KOPT-K1 (cell line): ENCODE measurements at regions not wholly inside any gene's neighbourhood (a gene's known extent, or its start where the extent isn't known, plus 50 kb on each side); places are given as distances from the start of the nearest gene placed in this dataset.

Source experiments
- H3K27ac ChIP-seq: fragments of 200-600 bp; sonication (generic); 2 replicates; pipeline ENCODE4 v1.5.1; 2016; ENCODE audit warnings: antibody characterized with exemption, mild to moderate bottlenecking, low read depth, low read length; ENCODE audit not compliant: poor library complexity, severe bottlenecking
- H3K36me3 ChIP-seq: fragments of 200-600 bp; sonication (generic); 2 replicates; pipeline ENCODE4 v1.5.1; 2017; ENCODE audit warnings: antibody characterized with exemption, mild to moderate bottlenecking, low read length, moderate library complexity; ENCODE audit not compliant: insufficient read depth
- H3K9me3 ChIP-seq: fragments of 200-600 bp; sonication (generic); 2 replicates; pipeline ENCODE4 v1.5.1; 2017; ENCODE audit warnings: antibody characterized with exemption, low read length, mild to moderate bottlenecking; ENCODE audit not compliant: insufficient read depth, poor library complexity, severe bottlenecking

DNA sequence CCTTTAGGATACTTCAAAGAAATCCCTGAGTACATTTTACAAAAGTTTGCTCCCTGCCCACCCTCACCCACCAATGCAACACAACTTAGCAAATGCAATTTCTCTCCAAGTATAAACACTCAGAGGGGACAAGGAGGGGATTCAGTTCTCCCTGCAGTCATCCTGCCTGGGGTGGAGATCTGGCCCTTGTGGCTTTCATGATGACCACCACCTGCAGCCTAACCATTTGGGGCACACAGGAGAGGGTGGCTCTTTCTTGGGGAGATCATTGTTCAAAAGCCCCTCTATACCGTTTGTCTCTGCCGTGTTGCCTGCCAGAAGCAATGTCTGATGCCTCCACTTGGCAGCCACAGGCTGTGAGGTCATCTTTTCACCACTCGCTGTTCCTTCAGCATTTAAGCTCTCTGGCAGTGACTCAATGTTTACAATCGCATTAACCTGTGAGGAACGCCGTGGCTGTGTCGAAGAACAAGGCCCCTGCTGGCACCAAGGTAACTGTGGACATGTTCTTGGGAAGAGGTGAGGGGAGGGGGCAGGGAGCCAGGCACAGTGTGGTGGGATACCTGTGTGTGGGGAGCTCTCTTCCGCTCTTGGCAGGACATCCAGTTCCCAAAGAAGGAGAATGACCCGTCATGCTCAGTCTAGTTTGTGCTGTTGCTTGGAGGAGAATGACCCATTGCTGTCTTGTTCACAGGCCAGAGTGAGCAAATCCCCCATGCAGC, 103.9 kb upstream of the DUSP10 start:
- Histone ChIP-seq H3K9me3 (no peaks in the 10 kb centered on the region), H3K36me3 (no peaks in the 10 kb centered on the region), H3K27ac (no peak overlapping the region)

GRCh38 chr1:221841983-221842335, 100.1 kb upstream of the DUSP10 start:
- no peak overlapping the region for H3K27ac ChIP-seq
- no peaks in the 10 kb centered on the region for H3K36me3 ChIP-seq
- no peaks in the 10 kb centered on the region for H3K9me3 ChIP-seq

GRCh38 chr1:221841251-221841982, 99.5 kb upstream of the DUSP10 start:
- Histone ChIP-seq H3K27ac (no peak overlapping the region), H3K9me3 (no peaks in the 10 kb centered on the region)

GRCh38 chr1:221840511-221841243, 98.8 kb upstream of the DUSP10 start:
- Histone ChIP-seq H3K36me3 (no peaks in the 10 kb centered on the region), H3K9me3 (no peaks in the 10 kb centered on the region), H3K27ac (no peak overlapping the region)

More at GRCh38 chr1:221841251-221841982, 99.5 kb upstream of the DUSP10 start:
- no peaks in the 10 kb centered on the region for H3K36me3 ChIP-seq

DNA sequence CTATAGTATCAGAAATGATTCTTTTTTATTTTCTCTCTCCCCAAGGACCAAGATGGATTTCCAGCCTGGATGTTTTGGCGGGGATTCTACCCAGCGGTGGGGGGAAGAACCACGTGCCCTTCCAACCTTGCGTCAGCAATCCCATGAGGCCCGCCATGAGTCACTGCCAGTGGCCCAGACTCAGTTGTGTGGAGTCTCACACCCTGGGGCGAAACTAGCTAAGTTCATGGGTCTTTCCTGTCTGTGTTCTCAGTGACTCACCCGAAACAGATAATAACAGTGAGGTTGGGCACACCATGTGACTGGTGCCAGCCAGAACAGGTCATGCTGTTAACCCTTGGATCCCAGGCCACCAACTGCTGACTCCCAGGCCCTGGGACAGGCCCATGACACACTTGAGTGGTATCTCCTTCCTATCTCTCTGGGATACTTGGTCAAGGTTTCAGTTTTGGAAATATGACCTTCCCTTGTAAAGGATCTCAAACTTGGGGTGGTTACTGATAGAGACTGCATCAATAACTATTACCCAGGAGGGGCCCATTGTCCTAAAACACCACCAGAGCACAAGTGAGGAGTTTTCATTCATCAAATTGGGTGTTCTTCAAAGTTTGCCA, 98.0 kb upstream of the DUSP10 start:
- Histone ChIP-seq H3K36me3 (no peaks in the 10 kb centered on the region), H3K9me3 (no peaks in the 10 kb centered on the region), H3K27ac (no peak overlapping the region)

GRCh38 chr1:221839321-221839720, 97.4 kb upstream of the DUSP10 start:
- Histone ChIP-seq H3K27ac (no peak overlapping the region), H3K36me3 (no peaks in the 10 kb centered on the region), H3K9me3 (no peaks in the 10 kb centered on the region)

GRCh38 chr1:221837896-221838295, 96.0 kb upstream of the DUSP10 start:
- Histone ChIP-seq H3K9me3 (no peaks in the 10 kb centered on the region), H3K36me3 (no peaks in the 10 kb centered on the region), H3K27ac (no peak overlapping the region)

- H3K36me3 ChIP-seq = no peaks in the 10 kb centered on the region
- H3K9me3 ChIP-seq = no peaks in the 10 kb centered on the region
- no peak overlapping the region for H3K27ac ChIP-seq
Measured at GRCh38 chr1:221834698-221835513, 93.0 kb upstream of the DUSP10 start.

DNA sequence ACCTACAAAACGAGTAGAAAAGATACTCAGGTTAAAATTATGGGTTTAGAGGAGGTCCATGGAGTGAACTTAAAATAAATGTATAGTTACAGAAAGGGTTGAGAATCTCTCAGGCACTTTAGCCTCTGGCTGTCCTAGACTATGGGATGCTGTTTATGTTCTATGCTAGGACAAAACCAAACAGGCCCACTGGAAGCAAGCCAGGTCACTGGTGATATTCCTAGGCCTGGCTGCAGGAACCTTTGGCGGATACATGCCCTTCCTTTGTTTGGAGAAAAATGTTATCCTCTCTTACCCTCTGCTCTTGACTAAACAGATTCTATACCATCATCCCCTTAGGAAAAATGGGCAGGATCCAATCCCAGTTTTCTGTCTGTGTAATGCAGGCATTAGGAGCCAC, 90.7 kb upstream of the DUSP10 start:
- Histone ChIP-seq H3K9me3 (no peaks in the 10 kb centered on the region), H3K36me3 (no peaks in the 10 kb centered on the region), H3K27ac (no peak overlapping the region)

GRCh38 chr1:221832151-221832550, 90.3 kb upstream of the DUSP10 start:
- Histone ChIP-seq H3K9me3 (no peaks in the 10 kb centered on the region), H3K27ac (no peak overlapping the region), H3K36me3 (no peaks in the 10 kb centered on the region)

DNA sequence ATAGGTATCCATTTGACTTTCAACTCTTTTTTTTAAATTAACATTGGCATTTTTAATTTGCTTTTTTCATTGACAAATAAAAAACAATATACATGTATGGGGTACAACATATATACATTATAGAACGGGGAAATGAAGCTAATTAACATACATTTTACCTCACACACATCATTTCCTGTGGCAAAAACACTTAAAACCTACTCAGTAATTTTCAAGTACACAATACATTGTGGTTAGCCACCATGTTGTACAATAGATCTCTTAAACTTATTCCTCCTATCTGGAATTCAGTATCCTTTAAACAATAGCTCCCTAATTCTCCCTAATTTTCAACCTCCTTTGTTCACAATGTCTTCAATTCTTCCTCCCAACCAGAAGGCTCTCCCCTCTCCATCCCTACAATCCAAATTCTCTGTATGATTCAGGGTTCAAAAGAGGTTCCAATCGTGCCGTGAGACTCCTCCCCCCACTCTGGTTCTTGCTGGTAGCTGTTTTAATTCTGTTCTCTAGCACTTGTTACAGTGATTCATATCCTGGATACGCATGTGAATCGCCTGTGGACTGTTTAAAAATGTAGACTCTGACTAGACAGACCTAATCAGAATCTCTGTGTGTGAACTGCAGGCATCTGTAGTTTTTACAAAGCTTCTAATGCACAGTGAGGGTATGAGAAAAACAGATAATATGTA, 87.6 kb upstream of the DUSP10 start:
- no peaks in the 10 kb centered on the region for H3K9me3 ChIP-seq
- H3K36me3 ChIP-seq = no peaks in the 10 kb centered on the region
- no peak overlapping the region for H3K27ac ChIP-seq

DNA sequence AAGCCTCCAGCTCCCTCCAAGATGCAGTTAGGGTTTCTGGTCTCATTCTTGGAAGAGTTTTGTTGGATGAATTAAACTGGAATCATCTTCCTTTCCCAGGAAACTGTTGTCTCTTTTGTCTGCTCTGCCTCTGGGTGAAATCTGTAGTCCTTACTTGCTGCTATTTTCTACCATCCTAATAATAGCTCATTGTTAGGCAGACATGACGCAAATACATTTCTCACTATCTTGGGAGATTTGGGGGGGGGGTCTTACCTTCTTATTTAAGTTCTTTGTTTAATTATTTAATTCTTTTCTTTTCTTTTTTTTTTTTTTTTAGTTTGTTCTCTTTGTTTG, 85.4 kb upstream of the DUSP10 start:
- no peak overlapping the region for H3K27ac ChIP-seq
- no peaks in the 10 kb centered on the region for H3K36me3 ChIP-seq
- H3K9me3 ChIP-seq = no peaks in the 10 kb centered on the region

DNA sequence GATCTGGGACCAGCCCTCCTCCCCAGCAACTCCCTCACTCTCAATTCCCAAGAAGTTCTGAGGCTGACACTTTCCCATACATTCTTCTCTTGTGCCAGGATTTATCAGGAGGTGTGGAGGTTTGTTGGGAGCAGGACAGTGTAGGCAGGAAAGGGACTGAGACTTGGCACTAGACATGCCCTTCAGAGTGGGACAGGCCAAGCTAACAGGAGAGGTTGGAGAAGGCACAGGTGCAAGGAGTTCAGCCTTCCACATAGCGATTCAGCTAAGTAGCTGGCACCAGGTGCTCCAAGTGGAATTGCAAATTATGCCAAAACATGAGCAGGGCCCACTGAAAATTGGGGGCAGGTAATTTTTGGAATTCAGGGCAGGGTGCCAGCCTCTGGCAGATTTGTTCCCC, 83.0 kb upstream of the DUSP10 start:
- Histone ChIP-seq H3K9me3 (no peaks in the 10 kb centered on the region), H3K27ac (no peak overlapping the region), H3K36me3 (no peaks in the 10 kb centered on the region)

GRCh38 chr1:221824025-221824424, 82.1 kb upstream of the DUSP10 start:
- Histone ChIP-seq H3K27ac (no peak overlapping the region), H3K36me3 (no peaks in the 10 kb centered on the region)

More at GRCh38 chr1:221824025-221824424, 82.1 kb upstream of the DUSP10 start:
- H3K9me3 ChIP-seq = no peaks in the 10 kb centered on the region
